ENCODE measurements at regions not wholly inside any gene's neighbourhood (a gene's known extent, or its start where the extent isn't known, plus 50 kb on each side); places are given as distances from the start of the nearest gene placed in this dataset.

DNA sequence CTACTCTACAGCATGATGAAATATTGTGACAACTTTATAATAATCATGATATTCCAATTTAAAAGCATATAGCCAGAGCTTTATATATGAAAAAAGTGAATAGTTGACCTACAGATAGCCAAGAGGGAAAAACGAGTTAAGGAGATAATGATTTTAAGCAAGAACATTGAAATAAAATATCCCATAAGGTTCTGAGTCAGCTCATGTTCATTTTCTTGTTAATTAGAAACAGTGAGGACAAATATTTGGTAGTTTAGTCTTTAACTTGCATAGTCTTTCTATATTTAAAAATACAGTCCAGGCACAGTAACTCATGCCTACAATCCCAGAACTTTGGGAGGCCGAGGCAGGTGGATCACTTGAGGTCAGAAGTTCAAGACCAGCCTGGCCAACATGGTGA, 55.8 kb upstream of the CDH6 start:
- DNase-seq (ENCODE audit: low spot score in 2 of 2) (no peak), FAIRE-seq (no peak)

DNA sequence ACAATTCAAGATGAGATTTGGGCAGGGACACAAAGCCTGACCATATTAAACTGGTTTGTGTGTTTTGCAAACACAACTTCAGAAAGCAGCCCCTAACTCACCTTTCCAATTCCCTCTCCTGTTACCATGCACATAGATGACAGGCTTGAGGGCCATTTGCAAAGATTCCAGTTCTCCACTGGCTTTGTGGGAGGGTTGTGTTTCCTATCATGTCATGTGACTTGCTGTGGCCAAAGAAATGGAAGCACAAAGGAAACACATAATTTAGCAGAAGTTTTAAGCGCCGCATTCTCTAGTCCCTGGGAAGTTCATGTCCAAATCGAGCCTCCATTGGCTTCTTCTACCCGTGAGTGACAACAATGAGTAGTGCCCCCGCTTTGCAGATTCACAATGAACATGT, 57.9 kb upstream of the CDH6 start:
- DNase-seq (ENCODE audit: low spot score in 2 of 2) (no peak), FAIRE-seq (no peak)

DNA sequence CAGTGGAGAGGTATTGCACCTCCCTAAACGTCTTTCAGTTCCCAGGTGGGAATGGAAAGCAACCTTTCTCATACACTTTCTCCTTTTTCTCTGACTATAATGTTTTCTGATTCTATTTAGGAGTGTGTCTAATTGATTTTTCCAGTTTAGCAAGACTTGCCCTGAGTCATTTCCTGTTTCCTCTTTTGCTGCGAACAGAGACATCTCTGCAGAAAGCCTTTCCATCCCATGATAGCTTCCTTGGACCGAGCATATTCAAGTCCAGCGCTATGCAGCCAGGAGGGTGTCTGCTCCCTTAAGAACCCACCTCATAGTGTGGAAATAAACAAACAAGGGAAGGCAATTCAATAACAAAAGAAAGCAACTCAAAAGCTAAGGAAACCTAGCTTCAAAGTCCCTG, 60.0 kb upstream of the CDH6 start:
- DNase-seq (ENCODE audit: low spot score in 2 of 2) (no peak), FAIRE-seq (no peak)

GRCh38 chr5:31131381-31131891, 62.0 kb upstream of the CDH6 start:
- no peak for DNase-seq (ENCODE audit: low spot score in 2 of 2)
- FAIRE-seq = no peak

DNA sequence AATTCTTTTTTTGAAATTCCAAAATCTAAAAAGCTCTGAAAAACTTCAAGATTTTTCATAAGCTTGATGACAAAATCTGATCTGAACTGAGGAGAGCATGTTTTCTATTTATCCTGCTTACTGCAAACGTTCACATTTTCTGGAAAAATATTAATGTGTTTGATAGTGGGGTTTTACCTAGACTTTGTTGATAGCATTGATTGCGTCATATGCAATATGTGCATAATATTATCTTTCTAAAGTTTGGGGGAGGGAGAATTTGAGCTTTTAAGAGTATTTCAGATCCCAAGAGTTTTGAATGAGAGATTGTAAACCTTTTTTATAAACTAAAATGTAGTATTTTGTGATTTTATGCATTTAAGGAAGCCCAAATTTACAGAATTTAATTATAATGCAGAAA, 62.8 kb upstream of the CDH6 start:
- FAIRE-seq (no peak), DNase-seq (ENCODE audit: low spot score in 2 of 2) (no peak)

DNA sequence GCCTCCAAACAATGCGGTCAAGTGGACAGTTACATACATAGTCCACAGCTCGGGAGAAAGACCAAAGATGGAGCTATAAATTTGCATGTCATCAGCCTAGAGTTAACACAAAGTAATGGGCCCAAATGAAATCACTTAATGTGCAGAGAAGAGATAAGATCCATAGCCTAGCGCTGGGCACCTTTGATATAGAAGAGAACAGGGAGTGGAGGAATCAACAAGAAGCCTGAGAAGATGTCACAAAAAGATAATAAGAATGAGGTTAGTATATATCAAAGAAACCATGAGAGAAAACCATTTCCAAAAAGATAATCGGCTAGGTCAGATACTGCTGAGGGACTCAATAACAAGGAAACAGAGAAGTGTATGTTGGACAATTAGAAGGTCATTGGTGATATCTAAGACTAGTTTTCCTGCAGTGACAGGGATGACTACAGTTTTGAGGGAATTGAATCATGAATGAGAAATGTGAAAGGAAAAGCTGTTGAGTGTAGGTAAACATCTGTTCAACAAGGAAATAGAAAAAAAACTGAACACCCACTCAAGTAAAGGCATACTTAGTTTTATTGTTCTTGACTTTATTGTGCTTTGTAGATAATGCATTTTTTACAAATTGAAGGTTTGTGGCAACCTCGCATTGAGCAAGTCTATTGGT, 68.7 kb upstream of the CDH6 start:
- DNase-seq (ENCODE audit: low spot score in 2 of 2) = no peak
- no peak for FAIRE-seq

DNA sequence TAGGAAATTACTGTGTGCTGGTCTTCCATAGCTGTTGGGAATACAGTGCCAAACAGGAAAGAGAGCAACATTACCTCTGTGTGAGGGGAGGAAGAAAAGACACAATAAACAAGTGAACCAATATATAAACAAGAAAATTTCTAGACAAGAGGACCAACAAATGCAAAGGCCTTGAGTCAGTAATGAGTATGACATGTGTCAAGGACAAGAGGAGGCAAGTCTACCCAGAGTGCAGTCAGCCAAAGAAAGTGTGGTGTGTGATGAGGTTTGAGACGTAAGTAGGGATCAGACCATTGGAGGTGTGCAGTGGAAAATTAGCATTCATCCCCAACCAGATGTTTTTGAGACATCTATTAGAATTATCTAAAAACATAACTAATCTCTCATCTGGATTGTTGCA, 69.5 kb upstream of the CDH6 start:
- DNase-seq (ENCODE audit: low spot score in 2 of 2) = no peak
- no peak for FAIRE-seq

- FAIRE-seq = no peak
Observed at GRCh38 chr5:31122998-31123951, 70.2 kb upstream of the CDH6 start.

GRCh38 chr5:31121224-31121623, 72.3 kb upstream of the CDH6 start:
- FAIRE-seq (no peak), DNase-seq (ENCODE audit: low spot score in 2 of 2) (no peak)

More at GRCh38 chr5:31122998-31123951, 70.2 kb upstream of the CDH6 start:
- DNase-seq (ENCODE audit: low spot score in 2 of 2) = no peak

DNA sequence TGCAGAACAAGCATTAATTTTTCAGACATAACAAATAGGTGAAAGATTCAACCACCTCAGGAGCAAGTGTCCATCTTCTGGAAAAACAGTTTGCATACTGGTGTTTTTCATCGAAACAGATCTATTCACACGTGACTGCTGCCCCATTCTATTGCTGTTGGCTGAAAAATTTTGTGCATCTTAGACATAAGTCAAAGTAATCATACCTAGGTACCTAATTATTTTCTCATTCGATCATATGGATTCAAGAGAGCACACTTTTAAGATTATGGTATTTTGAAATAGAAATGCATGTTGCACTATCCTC, 72.9 kb upstream of the CDH6 start:
- FAIRE-seq (no peak), DNase-seq (ENCODE audit: low spot score in 2 of 2) (no peak)

DNA sequence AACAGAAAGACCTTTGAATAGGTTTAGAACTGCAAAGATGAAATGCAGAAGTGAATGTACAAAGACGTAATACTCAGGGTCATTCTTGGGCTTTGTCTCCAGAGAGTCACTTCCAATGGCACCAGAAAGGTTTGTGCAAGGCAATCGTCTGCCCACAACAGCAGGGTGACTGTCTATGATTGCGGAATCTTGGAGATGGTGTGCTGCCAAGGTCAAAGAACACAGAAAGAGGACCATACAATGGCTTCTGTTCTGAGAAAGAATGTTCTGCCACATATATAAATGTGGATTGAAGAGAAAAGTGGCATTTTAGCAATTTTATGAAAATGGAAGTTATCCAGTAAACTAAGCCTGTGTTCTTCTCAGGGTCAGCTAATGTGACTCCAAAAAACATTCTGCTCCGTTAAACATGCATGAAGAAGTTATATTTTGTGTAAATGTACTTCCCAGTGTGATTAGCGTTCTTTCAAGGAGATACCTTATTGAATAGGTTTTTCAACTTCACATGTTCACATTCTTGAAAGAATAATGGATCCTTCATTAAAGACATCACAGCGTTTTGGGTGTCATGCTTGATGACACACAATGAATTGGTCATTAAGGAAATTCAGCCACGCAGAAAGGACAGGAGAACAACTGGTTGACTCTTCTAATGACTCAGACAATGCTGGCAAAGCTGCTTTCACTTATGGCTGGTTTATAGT, 73.4 kb upstream of the CDH6 start:
- FAIRE-seq = no peak
- no peak for DNase-seq (ENCODE audit: low spot score in 2 of 2)

GRCh38 chr5:31116466-31117031, 76.9 kb upstream of the CDH6 start:
- FAIRE-seq = no peak
- no peak for DNase-seq (ENCODE audit: low spot score in 2 of 2)

GRCh38 chr5:31114817-31115216, 78.7 kb upstream of the CDH6 start:
- no peak for DNase-seq (ENCODE audit: low spot score in 2 of 2)
- no peak for FAIRE-seq

- FAIRE-seq (no peak), DNase-seq (ENCODE audit: low spot score in 2 of 2) (no peak)
Observed at GRCh38 chr5:31113666-31114350, 79.7 kb upstream of the CDH6 start.

DNA sequence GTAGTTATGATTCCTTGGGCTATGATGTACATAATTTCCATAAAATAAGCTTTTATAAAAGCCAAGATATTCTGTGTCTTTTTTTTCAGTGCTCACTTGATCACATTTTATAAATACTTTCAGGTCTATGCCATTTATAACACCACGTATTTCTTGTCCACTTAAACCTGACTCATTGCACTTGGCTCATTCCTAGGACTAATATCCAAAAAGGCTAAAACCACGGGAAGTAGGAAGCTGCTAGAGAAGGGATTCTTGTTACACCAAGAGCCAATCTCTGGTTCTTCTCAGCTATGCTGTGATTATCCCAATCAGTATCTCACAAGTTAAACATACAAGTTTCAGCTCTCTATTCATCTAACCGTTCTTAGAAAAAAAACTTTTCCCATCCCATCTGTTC, 80.4 kb upstream of the CDH6 start:
- FAIRE-seq = no peak
- DNase-seq (ENCODE audit: low spot score in 2 of 2) = no peak

GRCh38 chr5:31107091-31107518, 86.4 kb upstream of the CDH6 start:
- FAIRE-seq = no peak
- no peak for DNase-seq (ENCODE audit: low spot score in 2 of 2)

GRCh38 chr5:31106691-31107090, 86.8 kb upstream of the CDH6 start:
- DNase-seq (ENCODE audit: low spot score in 2 of 2) = no peak
- no peak for FAIRE-seq

DNA sequence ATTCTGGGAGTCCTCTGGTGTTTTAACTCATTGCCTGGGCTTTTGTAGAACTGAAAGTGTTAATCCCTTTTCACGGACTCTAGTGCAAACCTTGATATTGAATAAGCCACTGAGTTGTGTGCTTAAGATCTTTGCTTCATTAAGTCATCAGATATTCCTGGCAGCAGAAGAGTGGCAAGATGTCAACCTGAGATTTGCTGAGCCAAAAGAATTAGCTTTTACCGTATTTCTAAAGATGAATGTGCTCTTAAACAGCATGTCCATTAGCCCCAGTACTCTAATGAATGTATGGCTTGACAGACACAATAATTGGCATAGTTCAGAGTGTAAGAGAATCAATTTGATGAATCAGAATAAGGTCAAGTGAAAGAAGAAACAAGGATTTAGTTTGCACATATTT, 87.2 kb upstream of the CDH6 start:
- DNase-seq (ENCODE audit: low spot score in 2 of 2) = no peak
- FAIRE-seq = no peak

GRCh38 chr5:31104775-31105174, 88.7 kb upstream of the CDH6 start:
- no peak for FAIRE-seq
- no peak for DNase-seq (ENCODE audit: low spot score in 2 of 2)

DNA sequence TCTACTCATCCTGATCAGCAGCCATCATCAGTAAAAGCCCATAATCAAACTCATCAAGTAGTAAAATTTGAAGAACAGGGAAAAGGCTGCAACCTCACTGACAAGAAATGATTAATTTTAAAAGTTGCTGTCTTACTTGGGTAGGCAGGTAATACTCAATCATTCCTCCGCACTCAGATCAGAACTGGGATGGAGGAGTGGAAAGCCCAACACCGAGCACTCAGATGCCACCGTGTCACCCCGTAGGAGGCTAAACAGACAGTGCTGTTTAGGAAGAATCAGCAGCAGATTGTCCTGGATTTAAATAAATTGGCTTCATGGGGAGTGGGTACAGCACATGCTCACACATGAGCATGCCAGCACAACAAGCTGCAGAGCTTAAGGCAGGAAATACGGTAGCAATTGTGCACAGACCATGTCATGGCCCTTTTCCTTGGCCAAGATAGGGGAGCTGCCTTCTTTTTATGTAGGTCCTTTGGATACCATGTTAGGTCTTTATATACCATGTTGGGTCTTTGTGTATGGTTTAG, 92.6 kb upstream of the CDH6 start:
- DNase-seq (ENCODE audit: low spot score in 2 of 2) (no peak), FAIRE-seq (no peak)

Data from frontal cortex (tissue), 3 donors.